ENCODE measurements at regions not wholly inside any gene's neighbourhood (a gene's known extent, or its start where the extent isn't known, plus 50 kb on each side); places are given as distances from the start of the nearest gene placed in this dataset.

DNA sequence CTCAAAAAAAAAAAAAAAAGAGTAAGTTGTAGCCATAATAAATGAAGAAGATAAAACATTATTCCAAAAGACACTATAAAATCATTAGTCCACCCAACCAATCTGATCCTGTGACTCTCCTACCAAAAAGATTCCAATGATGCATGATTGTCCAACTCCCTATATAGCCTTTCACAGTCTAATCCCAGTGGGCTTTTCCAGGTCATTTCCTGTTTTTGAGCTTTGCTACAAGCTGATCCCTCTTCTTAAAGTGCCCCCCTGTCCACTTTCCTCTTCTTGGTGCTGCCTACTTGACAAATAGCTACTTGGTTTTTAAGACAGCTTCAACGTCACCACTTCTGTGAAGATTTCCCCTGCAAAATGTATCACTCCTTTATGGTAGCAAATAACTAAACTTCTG is 88.4 kb downstream of the SEMA4F start:
- TF ChIP-seq EP300 (IDR thresholded peaks at IDR 0.05) = no peak
- TF ChIP-seq, protein P1, sequence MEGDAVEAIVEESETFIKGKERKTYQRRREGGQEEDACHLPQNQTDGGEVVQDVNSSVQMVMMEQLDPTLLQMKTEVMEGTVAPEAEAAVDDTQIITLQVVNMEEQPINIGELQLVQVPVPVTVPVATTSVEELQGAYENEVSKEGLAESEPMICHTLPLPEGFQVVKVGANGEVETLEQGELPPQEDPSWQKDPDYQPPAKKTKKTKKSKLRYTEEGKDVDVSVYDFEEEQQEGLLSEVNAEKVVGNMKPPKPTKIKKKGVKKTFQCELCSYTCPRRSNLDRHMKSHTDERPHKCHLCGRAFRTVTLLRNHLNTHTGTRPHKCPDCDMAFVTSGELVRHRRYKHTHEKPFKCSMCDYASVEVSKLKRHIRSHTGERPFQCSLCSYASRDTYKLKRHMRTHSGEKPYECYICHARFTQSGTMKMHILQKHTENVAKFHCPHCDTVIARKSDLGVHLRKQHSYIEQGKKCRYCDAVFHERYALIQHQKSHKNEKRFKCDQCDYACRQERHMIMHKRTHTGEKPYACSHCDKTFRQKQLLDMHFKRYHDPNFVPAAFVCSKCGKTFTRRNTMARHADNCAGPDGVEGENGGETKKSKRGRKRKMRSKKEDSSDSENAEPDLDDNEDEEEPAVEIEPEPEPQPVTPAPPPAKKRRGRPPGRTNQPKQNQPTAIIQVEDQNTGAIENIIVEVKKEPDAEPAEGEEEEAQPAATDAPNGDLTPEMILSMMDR (IDR thresholded peaks at IDR 0.05) = no peak
- no peak for TF ChIP-seq POLR2AphosphoS5 (IDR thresholded peaks at IDR 0.05)

All from stomach (tissue), 4 donors.